Astrocyte (in vitro differentiated cells and primary cell): ENCODE measurements at regions not wholly inside any gene's neighbourhood (a gene's known extent, or its start where the extent isn't known, plus 50 kb on each side); places are given as distances from the start of the nearest gene placed in this dataset.

Experiments used
- DNase-seq: peaks from one replicate; pipeline ENCODE4 v3.0.0-alpha.2; 2010; ENCODE audit warnings: low read depth
- FAIRE-seq: peaks from 2 replicates; lab custom pipeline; 2011; peaks lifted over from hg19 to GRCh38; lab: Jason Lieb, UNC
- H2AFZ ChIP-seq: 2 replicates; pipeline ENCODE4 v1.6.0; 2012; ENCODE audit warnings: low read depth, low read length, inconsistent platforms
- H3K27ac ChIP-seq: 2 replicates; pipeline ENCODE4 v1.5.1; 2011; ENCODE audit warnings: low read depth, low read length, inconsistent platforms
- H3K27me3 ChIP-seq: 2 replicates; pipeline ENCODE4 v1.6.0; 2011; ENCODE audit warnings: low read length, inconsistent platforms; ENCODE audit not compliant: insufficient read depth
- H3K36me3 ChIP-seq: 2 replicates; pipeline ENCODE4 v1.5.1; 2011; ENCODE audit warnings: low read length, inconsistent platforms; ENCODE audit not compliant: insufficient read depth
- H3K4me1 ChIP-seq: 2 replicates; pipeline ENCODE4 v1.5.1; 2011; ENCODE audit warnings: low read length, inconsistent platforms; ENCODE audit not compliant: insufficient read depth
- H3K4me2 ChIP-seq: 2 replicates; pipeline ENCODE4 v1.6.0; 2012; ENCODE audit warnings: low read length, inconsistent platforms
- H3K4me3 ChIP-seq: 2 replicates; pipeline ENCODE4 v1.5.1; 2011; ENCODE audit warnings: low read depth, mild to moderate bottlenecking, low read length, inconsistent platforms; ENCODE audit not compliant: insufficient read depth
- H3K79me2 ChIP-seq: 2 replicates; pipeline ENCODE4 v1.6.0; 2012; ENCODE audit warnings: mild to moderate bottlenecking, low read length, inconsistent platforms; ENCODE audit not compliant: insufficient read depth
- H3K9ac ChIP-seq: 2 replicates; pipeline ENCODE4 v1.6.0; 2012; ENCODE audit warnings: mild to moderate bottlenecking, low read length, inconsistent platforms
- H3K9me3 ChIP-seq: 2 replicates; pipeline ENCODE4 v1.5.1; 2012; ENCODE audit warnings: low read depth, mild to moderate bottlenecking, low read length, inconsistent platforms; ENCODE audit not compliant: insufficient read depth
- H4K20me1 ChIP-seq: 2 replicates; pipeline ENCODE4 v1.6.0; 2012; ENCODE audit warnings: low read length, inconsistent platforms; ENCODE audit not compliant: insufficient read depth
- H3K27ac Mint-ChIP-seq: one replicate; pipeline ENCODE4 v1.8.0; 2021; ENCODE audit warnings: mild to moderate bottlenecking, mixed read lengths; ENCODE audit not compliant: unreplicated experiment
- H3K27me3 Mint-ChIP-seq: one replicate; pipeline ENCODE4 v1.8.0; 2021; ENCODE audit warnings: low read depth, mixed read lengths; ENCODE audit not compliant: unreplicated experiment
- H3K36me3 Mint-ChIP-seq: one replicate; pipeline ENCODE4 v1.8.0; 2021; ENCODE audit warnings: low read depth, mixed read lengths; ENCODE audit not compliant: unreplicated experiment
- H3K4me1 Mint-ChIP-seq: one replicate; pipeline ENCODE4 v1.8.0; 2021; ENCODE audit warnings: low read depth, mixed read lengths; ENCODE audit not compliant: unreplicated experiment
- H3K4me3 Mint-ChIP-seq: one replicate; pipeline ENCODE4 v1.8.0; 2021; ENCODE audit warnings: mild to moderate bottlenecking, moderate library complexity, mixed read lengths; ENCODE audit not compliant: unreplicated experiment
- H3K9me3 Mint-ChIP-seq: one replicate; pipeline ENCODE4 v1.8.0; 2021; ENCODE audit warnings: mild to moderate bottlenecking, mixed read lengths; ENCODE audit not compliant: unreplicated experiment
- EZH2 ChIP-seq: IDR thresholded peaks from 2 replicates; pipeline ENCODE4 v1.6.1; 2012; ENCODE audit warnings: mild to moderate bottlenecking, low read length, inconsistent platforms; ENCODE audit not compliant: insufficient read depth
- TF ChIP-seq, protein P1 (sequence below): IDR thresholded peaks from 2 replicates; pipeline ENCODE4 v1.5.1; 2011; ENCODE audit warnings: low read depth, mild to moderate bottlenecking, inconsistent platforms, low read length, moderate library complexity; ENCODE audit not compliant: insufficient read depth

DNA sequence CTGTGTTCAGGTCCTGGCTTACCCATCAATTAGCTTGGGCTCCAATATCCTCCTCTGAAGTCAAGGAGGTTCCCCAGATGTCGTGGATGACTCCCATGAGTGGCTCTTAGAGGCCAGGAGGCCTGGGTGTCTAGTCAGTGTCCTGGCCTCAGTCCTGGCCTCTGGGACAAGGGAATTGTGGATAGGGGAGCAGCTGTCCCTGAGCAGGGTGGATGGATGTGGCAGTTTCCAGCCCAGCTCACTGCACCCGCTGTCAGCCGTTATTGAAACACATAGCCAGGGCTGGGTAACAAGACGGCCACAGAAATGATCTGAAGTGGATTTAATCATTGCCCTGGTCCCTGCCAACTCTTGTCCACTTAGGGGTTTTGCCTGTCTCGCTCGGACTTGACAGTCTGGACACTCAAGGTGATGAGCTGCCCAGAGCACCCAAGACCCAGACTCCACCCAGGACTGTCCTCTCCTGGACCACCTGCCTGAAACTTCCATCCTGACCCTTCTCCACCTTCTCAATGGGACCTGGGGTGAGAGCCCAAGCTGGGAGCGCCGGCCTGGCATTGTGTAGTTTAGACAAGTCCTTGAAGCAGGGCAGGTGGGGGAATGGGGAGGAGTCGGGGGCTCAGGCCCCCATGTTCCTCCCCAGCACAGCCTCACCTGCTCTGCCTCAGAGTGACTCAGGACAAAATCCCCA lies 182.1 kb upstream of the SDK2 start:
- no peak overlapping the region for H3K4me3 Mint-ChIP-seq
- H3K27ac Mint-ChIP-seq, result no peak overlapping the region
- H3K9ac ChIP-seq, result no peak overlapping the region
- H2AFZ ChIP-seq, result no peak overlapping the region
- H3K9me3 Mint-ChIP-seq, result peaks cover 2% of the 10 kb centered on the region
- no peaks in the 10 kb centered on the region for H3K9me3 ChIP-seq
- no peak overlapping the region for H3K27ac ChIP-seq
- no peak overlapping the region for H3K4me2 ChIP-seq
- no peak overlapping the region for H3K4me3 ChIP-seq
- peaks cover 6% of the 10 kb centered on the region for H3K4me1 Mint-ChIP-seq
- TF ChIP-seq EZH2, result no peak
- TF ChIP-seq, protein P1, sequence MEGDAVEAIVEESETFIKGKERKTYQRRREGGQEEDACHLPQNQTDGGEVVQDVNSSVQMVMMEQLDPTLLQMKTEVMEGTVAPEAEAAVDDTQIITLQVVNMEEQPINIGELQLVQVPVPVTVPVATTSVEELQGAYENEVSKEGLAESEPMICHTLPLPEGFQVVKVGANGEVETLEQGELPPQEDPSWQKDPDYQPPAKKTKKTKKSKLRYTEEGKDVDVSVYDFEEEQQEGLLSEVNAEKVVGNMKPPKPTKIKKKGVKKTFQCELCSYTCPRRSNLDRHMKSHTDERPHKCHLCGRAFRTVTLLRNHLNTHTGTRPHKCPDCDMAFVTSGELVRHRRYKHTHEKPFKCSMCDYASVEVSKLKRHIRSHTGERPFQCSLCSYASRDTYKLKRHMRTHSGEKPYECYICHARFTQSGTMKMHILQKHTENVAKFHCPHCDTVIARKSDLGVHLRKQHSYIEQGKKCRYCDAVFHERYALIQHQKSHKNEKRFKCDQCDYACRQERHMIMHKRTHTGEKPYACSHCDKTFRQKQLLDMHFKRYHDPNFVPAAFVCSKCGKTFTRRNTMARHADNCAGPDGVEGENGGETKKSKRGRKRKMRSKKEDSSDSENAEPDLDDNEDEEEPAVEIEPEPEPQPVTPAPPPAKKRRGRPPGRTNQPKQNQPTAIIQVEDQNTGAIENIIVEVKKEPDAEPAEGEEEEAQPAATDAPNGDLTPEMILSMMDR, result no peak
- H3K36me3 ChIP-seq, result no peaks in the 10 kb centered on the region
- DNase-seq, result no peak
- no peak for FAIRE-seq
- H3K36me3 Mint-ChIP-seq, result no peaks in the 10 kb centered on the region
- H3K27me3 ChIP-seq, result no peaks in the 10 kb centered on the region
- no peaks in the 10 kb centered on the region for H3K4me1 ChIP-seq
- no peaks in the 10 kb centered on the region for H3K79me2 ChIP-seq
- H3K27me3 Mint-ChIP-seq, result peaks cover 40% of the 10 kb centered on the region
- no peaks in the 10 kb centered on the region for H4K20me1 ChIP-seq

DNA sequence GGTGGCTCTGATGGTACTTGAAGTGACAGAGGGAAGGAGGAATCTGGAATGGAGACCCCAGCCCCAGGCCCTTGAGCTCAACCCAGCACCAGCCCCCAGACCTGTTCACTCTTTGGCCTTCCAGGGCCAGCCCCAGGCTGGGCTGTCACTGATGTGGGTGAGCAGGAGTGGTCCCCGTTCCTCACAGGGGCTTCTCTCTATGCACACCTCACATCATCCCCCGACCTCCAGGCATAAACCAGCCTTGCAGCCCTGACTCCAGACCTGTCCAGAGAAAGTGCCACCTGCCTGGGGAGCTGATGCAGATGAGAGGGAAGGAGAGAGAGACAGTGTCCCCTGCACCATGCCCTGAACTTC lies 182.6 kb upstream of the SDK2 start:
- no peak overlapping the region for H3K4me2 ChIP-seq
- no peaks in the 10 kb centered on the region for H3K79me2 ChIP-seq
- Mint-ChIP-seq H3K9me3 (peaks cover 2% of the 10 kb centered on the region), H3K4me3 (no peak overlapping the region), H3K4me1 (peaks cover 6% of the 10 kb centered on the region), H3K27me3 (peaks cover 40% of the 10 kb centered on the region), H3K36me3 (no peaks in the 10 kb centered on the region), H3K27ac (no peak overlapping the region)
- no peak for DNase-seq
- H3K4me3 ChIP-seq, result no peak overlapping the region
- no peak for FAIRE-seq
- H3K4me1 ChIP-seq, result no peaks in the 10 kb centered on the region
- H3K36me3 ChIP-seq, result no peaks in the 10 kb centered on the region
- H3K9ac ChIP-seq, result no peak overlapping the region
- no peak for TF ChIP-seq EZH2
- TF ChIP-seq, protein P1, result no peak
- H3K27ac ChIP-seq, result no peak overlapping the region
- no peaks in the 10 kb centered on the region for H3K9me3 ChIP-seq
- H2AFZ ChIP-seq, result no peak overlapping the region
- no peaks in the 10 kb centered on the region for H4K20me1 ChIP-seq
- H3K27me3 ChIP-seq, result no peaks in the 10 kb centered on the region

DNA sequence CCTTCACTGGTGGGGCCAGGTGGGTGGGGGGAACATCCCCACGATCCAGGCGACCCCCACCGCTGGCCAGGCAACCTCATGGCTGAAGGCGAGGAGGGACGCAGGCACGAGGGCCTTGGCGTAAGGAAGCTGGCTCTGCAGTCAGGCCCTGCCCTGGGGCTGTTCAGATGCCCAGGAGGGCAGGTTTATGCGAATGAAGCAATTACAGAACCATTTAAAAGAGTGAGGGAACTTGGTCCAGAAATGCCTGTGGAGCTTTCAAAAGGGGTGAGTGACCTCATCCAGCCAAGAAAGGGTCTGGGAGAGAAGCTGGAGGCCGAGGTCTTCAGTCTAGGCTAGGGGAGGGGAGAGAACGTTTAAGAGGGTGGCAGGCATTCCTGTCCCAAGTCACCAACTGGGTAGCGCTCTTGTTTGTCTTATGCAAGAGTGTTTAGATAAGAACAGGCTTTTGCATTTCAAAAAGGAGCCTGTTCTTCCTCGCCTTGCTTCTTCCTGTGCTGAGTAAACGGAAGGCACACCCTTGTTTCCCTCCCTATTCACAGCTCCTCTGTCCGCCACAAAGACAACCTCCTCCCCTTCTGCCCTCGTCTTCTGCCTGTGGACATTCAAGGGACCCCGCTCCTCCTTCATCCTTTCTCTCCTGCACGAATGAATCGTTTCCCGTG lies 183.5 kb upstream of the SDK2 start:
- Histone ChIP-seq H3K4me2 (no peak overlapping the region), H2AFZ (no peak overlapping the region), H3K79me2 (no peaks in the 10 kb centered on the region), H3K4me1 (no peaks in the 10 kb centered on the region), H3K27me3 (no peaks in the 10 kb centered on the region), H3K27ac (no peak overlapping the region), H4K20me1 (no peaks in the 10 kb centered on the region), H3K36me3 (no peaks in the 10 kb centered on the region), H3K9me3 (no peaks in the 10 kb centered on the region), H3K4me3 (no peak overlapping the region), H3K9ac (no peak overlapping the region)
- peaks cover 6% of the 10 kb centered on the region for H3K4me1 Mint-ChIP-seq
- TF ChIP-seq, protein P1, result no peak
- TF ChIP-seq EZH2, result no peak
- FAIRE-seq (no peak), DNase-seq (no peak)
- H3K27me3 Mint-ChIP-seq, result peaks cover 39% of the 10 kb centered on the region
- peak overlapping the region; percentile 4 for H3K27ac Mint-ChIP-seq
- H3K9me3 Mint-ChIP-seq, result peaks cover 3% of the 10 kb centered on the region
- no peak overlapping the region for H3K4me3 Mint-ChIP-seq
- H3K36me3 Mint-ChIP-seq, result no peaks in the 10 kb centered on the region
